ENCODE measurements at regions not wholly inside any gene's neighbourhood (a gene's known extent, or its start where the extent isn't known, plus 50 kb on each side); places are given as distances from the start of the nearest gene placed in this dataset.
"Not testable (repeated sequence)": the region's sequence is repeated elsewhere in the genome, so short reads cannot be mapped to it uniquely, and the experiment has no call there.

DNA sequence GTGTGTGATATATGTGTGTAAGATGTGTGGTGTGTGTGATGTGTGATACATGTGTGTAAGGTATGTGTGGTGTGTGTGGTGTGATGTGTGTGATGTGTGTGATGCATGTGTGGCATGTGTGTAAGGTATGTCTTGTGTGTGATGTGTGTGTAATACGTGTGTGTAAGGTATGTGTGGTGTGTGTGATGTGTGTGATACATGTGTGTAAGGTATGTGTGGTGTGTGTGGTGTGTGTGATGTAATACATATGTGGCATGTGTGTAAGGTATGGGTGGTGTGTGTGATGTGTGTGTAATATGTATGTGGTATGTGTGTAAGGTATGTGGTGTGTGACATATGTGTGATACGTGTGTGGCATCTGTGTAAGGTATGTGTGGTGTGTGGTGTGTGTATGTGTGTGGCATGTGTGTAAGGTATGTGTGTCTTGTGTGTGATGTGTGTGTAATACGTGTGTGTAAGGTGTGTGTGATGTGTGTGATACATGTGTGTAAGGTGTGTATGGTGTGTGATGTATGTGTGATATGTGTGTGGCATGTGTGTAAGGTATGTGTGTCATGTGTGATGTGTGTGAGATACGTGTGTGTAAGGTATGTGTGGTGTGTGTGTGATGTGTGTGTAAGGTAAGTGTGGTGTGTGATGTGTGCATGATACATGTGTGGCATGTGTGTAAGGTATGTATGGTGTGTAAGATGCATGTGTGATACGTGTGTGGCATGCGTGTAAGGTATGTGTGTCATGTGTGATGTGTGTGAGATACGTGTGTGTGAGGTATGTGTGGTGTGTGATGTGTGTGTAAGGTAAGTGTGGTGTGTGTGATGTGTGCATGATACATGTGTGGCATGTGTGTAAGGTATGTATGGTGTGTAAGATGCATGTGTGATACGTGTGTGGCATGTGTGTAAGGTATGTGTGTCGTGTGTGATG lies 126.9 kb downstream of the COPS8 start:
- H3K4me1 ChIP-seq (ENCODE audit: control insufficient read depth in 2 of 2, insufficient read depth in 1 of 2, low read depth in 1 of 2, low read length in 2 of 2); H4K8ac ChIP-seq (ENCODE audit: low read depth, low read length); H2BK120ac ChIP-seq (ENCODE audit: low read depth, low read length); H3K27ac ChIP-seq (replicated peaks; ENCODE audit: low read length); H3K4ac ChIP-seq (ENCODE audit: low read length); DNase-seq (ENCODE audit: low spot score); H2AFZ ChIP-seq (ENCODE audit: low read length); H2AK5ac ChIP-seq (ENCODE audit: low read depth, low read length); H2BK15ac ChIP-seq (ENCODE audit: low read length); H3K9ac ChIP-seq (ENCODE audit: low read depth, low read length, poor library complexity); H3K18ac ChIP-seq (ENCODE audit: low read length); H2BK12ac ChIP-seq (ENCODE audit: low read length); H3K79me1 ChIP-seq (ENCODE audit: low read depth, low read length); H4K91ac ChIP-seq (ENCODE audit: low read depth, low read length, poor library complexity); H2BK5ac ChIP-seq (ENCODE audit: low read length); H3K36me3 ChIP-seq (replicated peaks in 1 of 2; ENCODE audit: control insufficient read depth in 2 of 2, insufficient read depth in 2 of 2, low read length in 2 of 2); H3K27me3 ChIP-seq (ENCODE audit: control insufficient read depth in 3 of 3, insufficient read depth in 3 of 3, low read depth in 1 of 3, low read length in 3 of 3); H3K4me2 ChIP-seq (ENCODE audit: insufficient read depth, low read length, poor library complexity, severe bottlenecking): not testable (repeated sequence)
- Histone ChIP-seq H3K4me3 (ENCODE audit: low read length in 2 of 2) (peak overlapping the region in 1 of 2 donors; percentile 75), H3K23ac (ENCODE audit: low read depth, low read length, poor library complexity) (peak overlapping the region; percentile 6), H3K14ac (ENCODE audit: low read length) (peak overlapping the region; percentile 33), H3K9me3 (replicated peaks in 1 of 2; ENCODE audit: control insufficient read depth in 2 of 2, insufficient read depth in 1 of 2, low read depth in 1 of 2, low read length in 2 of 2) (peaks cover 0 to 10% of the 10 kb centered on the region in 2 donors)
- WGBS, 2 donors (ENCODE audit: extremely low coverage in 2 of 2, insufficient read length in 2 of 2, insufficient replicate concordance in 1 of 2): 100% methylated on average over 2 to 8 of the region's 9 CpGs

DNA sequence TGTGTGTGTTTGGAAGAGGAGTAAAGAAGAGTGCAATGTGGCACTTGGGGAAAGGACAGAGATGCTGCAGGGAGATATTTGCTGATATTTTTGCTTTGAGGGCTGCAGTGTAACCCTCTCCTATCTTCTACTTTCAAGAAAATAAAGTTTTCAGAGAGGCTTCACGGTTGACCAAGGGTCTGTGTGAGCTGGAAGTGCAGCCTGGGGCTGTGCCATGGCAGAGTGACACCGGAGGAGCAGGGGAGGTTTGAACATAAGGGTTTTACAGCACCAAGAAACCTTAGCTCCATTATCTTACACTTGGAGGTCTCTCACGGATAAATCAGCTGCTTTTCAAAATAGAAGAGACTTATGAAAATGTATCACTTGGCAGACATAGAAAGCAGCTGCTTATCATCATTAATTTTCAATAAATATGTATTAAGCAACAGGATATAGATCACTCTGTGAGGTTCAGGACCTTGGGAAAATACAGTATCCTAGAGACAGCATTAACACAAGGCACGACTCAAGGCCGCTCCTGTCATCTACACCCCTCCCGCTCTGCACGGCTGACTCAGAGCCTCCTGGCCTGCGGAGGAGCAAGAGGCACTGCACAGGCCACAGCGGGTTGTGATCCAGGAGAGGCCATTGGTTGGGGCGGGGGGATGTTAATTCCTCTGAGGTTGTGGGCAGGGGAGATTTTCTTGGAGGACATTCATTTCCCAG lies 127.8 kb downstream of the COPS8 start:
- WGBS, 2 donors (ENCODE audit: extremely low coverage in 2 of 2, insufficient read length in 2 of 2, insufficient replicate concordance in 1 of 2): no CpG with 5 or more reads among the region's 10 CpGs
- H3K36me3 ChIP-seq (replicated peaks in 1 of 2; ENCODE audit: control insufficient read depth in 2 of 2, insufficient read depth in 2 of 2, low read length in 2 of 2): peaks cover 0 to 1% of the 10 kb centered on the region in 2 donors
- H3K9ac ChIP-seq (ENCODE audit: low read depth, low read length, poor library complexity): no peak overlapping the region
- H2BK5ac ChIP-seq (ENCODE audit: low read length): no peak overlapping the region
- H2AK5ac ChIP-seq (ENCODE audit: low read depth, low read length): no peak overlapping the region
- H2BK15ac ChIP-seq (ENCODE audit: low read length): no peak overlapping the region
- no peak overlapping the region for H3K14ac ChIP-seq (ENCODE audit: low read length)
- no peak overlapping the region for H3K4me2 ChIP-seq (ENCODE audit: insufficient read depth, low read length, poor library complexity, severe bottlenecking)
- no peak overlapping the region for H2BK12ac ChIP-seq (ENCODE audit: low read length)
- H3K79me1 ChIP-seq (ENCODE audit: low read depth, low read length): no peaks in the 10 kb centered on the region
- H4K91ac ChIP-seq (ENCODE audit: low read depth, low read length, poor library complexity): no peak overlapping the region
- H3K9me3 ChIP-seq (replicated peaks in 1 of 2; ENCODE audit: control insufficient read depth in 2 of 2, insufficient read depth in 1 of 2, low read depth in 1 of 2, low read length in 2 of 2): peaks cover 0 to 10% of the 10 kb centered on the region in 2 donors
- H4K8ac ChIP-seq (ENCODE audit: low read depth, low read length): no peak overlapping the region
- no peak for DNase-seq (ENCODE audit: low spot score)
- peaks cover 0 to 4% (median 0%) of the 10 kb centered on the region in 3 experiments for H3K27me3 ChIP-seq (ENCODE audit: control insufficient read depth in 3 of 3, insufficient read depth in 3 of 3, low read depth in 1 of 3, low read length in 3 of 3)
- H3K4me3 ChIP-seq (ENCODE audit: low read length in 2 of 2): no peak overlapping the region
- H2AFZ ChIP-seq (ENCODE audit: low read length): no peak overlapping the region
- H3K27ac ChIP-seq (replicated peaks; ENCODE audit: low read length): no peak overlapping the region
- H3K4ac ChIP-seq (ENCODE audit: low read length): no peak overlapping the region
- no peak overlapping the region for H3K18ac ChIP-seq (ENCODE audit: low read length)
- H3K23ac ChIP-seq (ENCODE audit: low read depth, low read length, poor library complexity): no peak overlapping the region
- H3K4me1 ChIP-seq (ENCODE audit: control insufficient read depth in 2 of 2, insufficient read depth in 1 of 2, low read depth in 1 of 2, low read length in 2 of 2): peaks cover 0 to 8% of the 10 kb centered on the region in 2 donors
- no peak overlapping the region for H2BK120ac ChIP-seq (ENCODE audit: low read depth, low read length)

DNA sequence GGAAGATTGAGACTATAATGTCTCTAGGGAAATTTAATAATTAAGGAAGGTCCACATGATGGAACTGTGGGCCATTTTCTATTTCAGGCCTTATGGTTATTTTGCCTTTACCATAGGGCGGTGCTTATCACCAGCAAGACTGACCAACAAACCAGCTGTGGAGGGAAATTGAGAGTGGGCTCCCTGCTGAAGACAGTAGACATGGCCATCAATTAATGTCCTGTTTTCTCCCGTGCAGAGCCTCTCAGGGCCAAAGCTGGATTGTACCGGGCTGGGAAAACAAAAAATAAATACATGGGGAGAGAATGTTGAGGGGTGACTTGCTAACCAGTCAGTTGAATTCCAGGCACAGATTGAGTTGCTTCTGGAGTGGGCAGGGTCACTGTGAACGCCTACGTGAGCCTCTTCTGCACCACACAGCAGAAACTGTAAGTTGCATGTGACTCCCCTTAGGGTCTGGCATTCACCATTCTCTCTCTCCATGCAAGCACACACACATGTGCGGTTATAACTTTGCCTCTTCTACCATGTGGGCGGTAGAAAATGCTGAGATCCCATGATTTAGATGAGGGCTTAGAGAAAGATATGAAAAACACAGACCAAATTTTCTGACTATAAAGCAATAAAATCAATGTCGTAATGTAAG lies 128.5 kb downstream of the COPS8 start:
- no peak for DNase-seq (ENCODE audit: low spot score)
- no peak overlapping the region for H3K4ac ChIP-seq (ENCODE audit: low read length)

More for the DNA sequence above, 128.5 kb downstream of the COPS8 start:
- H3K27me3 ChIP-seq (ENCODE audit: control insufficient read depth in 3 of 3, insufficient read depth in 3 of 3, low read depth in 1 of 3, low read length in 3 of 3): peaks cover 0 to 4% (median 0%) of the 10 kb centered on the region in 3 experiments
- H3K4me1 ChIP-seq (ENCODE audit: control insufficient read depth in 2 of 2, insufficient read depth in 1 of 2, low read depth in 1 of 2, low read length in 2 of 2): peaks cover 0 to 8% of the 10 kb centered on the region in 2 donors
- no CpG with 5 or more reads among the region's 8 CpGs for WGBS, 2 donors (ENCODE audit: extremely low coverage in 2 of 2, insufficient read length in 2 of 2, insufficient replicate concordance in 1 of 2)
- no peak overlapping the region for H2BK15ac ChIP-seq (ENCODE audit: low read length)
- H4K8ac ChIP-seq (ENCODE audit: low read depth, low read length): no peak overlapping the region
- H2BK5ac ChIP-seq (ENCODE audit: low read length): no peak overlapping the region
- H3K79me1 ChIP-seq (ENCODE audit: low read depth, low read length): no peaks in the 10 kb centered on the region
- peaks cover 0 to 10% of the 10 kb centered on the region in 2 donors for H3K9me3 ChIP-seq (replicated peaks in 1 of 2; ENCODE audit: control insufficient read depth in 2 of 2, insufficient read depth in 1 of 2, low read depth in 1 of 2, low read length in 2 of 2)
- no peak overlapping the region for H3K14ac ChIP-seq (ENCODE audit: low read length)
- no peak overlapping the region for H3K18ac ChIP-seq (ENCODE audit: low read length)
- no peak overlapping the region for H3K9ac ChIP-seq (ENCODE audit: low read depth, low read length, poor library complexity)
- peaks cover 0 to 1% of the 10 kb centered on the region in 2 donors for H3K36me3 ChIP-seq (replicated peaks in 1 of 2; ENCODE audit: control insufficient read depth in 2 of 2, insufficient read depth in 2 of 2, low read length in 2 of 2)
- H2AK5ac ChIP-seq (ENCODE audit: low read depth, low read length): no peak overlapping the region
- no peak overlapping the region for H4K91ac ChIP-seq (ENCODE audit: low read depth, low read length, poor library complexity)
- H2AFZ ChIP-seq (ENCODE audit: low read length): no peak overlapping the region
- no peak overlapping the region for H3K4me3 ChIP-seq (ENCODE audit: low read length in 2 of 2)
- no peak overlapping the region for H3K23ac ChIP-seq (ENCODE audit: low read depth, low read length, poor library complexity)
- H3K4me2 ChIP-seq (ENCODE audit: insufficient read depth, low read length, poor library complexity, severe bottlenecking): no peak overlapping the region
- no peak overlapping the region for H2BK120ac ChIP-seq (ENCODE audit: low read depth, low read length)
- no peak overlapping the region for H2BK12ac ChIP-seq (ENCODE audit: low read length)
- no peak overlapping the region for H3K27ac ChIP-seq (replicated peaks; ENCODE audit: low read length)
